Effector CD8-positive, alpha-beta T cell (primary cell): ENCODE measurements at regions not wholly inside any gene's neighbourhood (a gene's known extent, or its start where the extent isn't known, plus 50 kb on each side); places are given as distances from the start of the nearest gene placed in this dataset.
"Not testable (repeated sequence)": the region's sequence is repeated elsewhere in the genome, so short reads cannot be mapped to it uniquely, and the experiment has no call there.

ENCODE experiments used
- DNase-seq: peaks from one replicate; lab custom pipeline; 2025; lab: John Stamatoyannopoulos, UW

GRCh38 chr2:239746559-239747246 is 278.4 kb downstream of the NDUFA10 start:
- no peak for DNase-seq

DNA sequence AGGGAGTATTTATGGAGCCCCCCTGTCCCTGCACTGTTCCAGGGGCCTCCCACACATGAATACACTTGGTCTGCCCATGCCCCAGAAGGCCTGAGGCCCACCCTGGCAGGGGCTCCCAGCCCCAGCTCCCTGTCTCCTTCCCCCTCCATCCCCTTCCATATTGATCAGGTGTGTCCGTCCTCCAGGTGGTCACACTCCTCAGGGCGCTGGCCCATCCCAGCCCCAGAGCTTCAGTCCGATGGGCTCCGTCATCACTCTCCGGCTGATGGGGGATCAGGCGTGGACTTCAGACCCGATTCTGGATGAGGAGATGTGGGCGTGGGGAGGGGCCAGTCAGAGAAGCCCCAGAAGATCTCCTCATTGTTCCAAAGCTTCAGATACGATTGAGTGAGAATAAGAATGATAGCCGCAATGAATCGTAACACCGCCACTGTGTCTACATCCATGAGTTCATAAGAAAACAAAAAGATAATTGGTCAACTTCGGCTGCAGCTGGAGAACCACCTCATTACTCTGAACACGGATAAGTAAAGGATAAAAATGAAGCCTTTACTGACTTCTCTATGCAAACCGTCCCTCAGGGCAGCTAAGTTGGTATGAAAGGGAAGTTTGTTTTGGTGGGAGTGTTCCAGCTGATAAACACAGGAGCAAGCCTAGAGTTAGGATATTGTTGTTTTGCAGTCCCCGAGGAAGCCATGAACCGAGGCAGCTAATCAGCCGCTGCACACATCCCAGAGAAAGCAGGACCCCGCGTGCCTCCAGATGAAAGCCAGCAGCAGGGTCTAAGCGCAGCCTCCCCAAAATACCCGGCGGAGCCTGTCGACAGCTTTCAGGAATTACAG is 279.5 kb downstream of the NDUFA10 start:
- no peak for DNase-seq

DNA sequence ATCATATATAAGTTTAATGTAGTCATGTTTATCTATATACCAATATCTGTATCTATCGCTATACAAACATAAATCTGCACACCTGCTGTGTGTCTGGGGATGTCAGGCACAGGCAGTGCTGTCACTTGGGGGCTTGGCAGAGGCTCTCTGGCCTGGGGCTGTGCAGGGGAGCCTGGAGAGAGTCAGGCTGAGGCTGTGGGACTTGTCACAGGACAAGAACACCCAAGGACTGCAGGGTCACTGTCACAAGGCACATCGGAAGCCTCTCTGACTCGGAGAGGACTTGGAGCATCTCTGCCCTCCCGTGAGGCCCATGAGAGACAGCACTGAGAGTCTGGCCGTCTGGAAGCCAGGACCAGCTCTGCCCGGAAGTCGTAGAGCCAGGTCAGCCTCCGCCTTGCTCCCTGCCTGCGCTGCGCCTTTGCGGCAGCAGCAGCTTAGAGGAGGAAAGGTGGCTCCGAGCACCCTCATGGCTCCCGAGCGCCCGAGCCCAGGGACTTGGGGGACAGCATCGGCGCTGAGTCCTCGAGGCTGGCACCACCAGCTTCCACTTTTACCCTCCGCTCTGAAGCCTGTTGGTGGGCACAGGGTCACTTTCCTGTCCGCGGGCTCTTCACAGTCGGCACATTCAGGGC is 280.3 kb downstream of the NDUFA10 start:
- DNase-seq: no peak

- no peak for DNase-seq
These were observed 281.9 kb downstream of the NDUFA10 start for GRCh38 chr2:239743206-239743605.

DNA sequence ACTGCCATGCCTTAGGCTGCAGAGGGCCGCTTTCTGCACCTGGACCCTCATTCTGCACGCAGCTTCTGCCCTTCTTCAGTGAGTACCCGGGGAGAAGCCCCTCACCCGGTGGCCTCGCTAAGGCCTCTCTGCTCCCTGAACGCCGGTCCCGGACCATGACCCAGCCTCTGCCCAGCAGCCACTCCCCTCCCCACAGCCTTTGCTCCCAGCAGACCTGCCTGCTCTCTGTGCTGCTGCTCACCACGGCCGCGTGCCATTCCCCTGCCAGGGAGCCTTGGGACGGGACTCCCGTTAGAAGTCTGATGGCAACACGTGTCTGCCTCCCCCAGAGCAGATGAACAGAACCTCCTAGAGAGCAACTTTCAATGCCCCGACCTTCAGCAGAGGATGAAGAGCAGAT is 282.8 kb downstream of the NDUFA10 start:
- DNase-seq: no peak

DNA sequence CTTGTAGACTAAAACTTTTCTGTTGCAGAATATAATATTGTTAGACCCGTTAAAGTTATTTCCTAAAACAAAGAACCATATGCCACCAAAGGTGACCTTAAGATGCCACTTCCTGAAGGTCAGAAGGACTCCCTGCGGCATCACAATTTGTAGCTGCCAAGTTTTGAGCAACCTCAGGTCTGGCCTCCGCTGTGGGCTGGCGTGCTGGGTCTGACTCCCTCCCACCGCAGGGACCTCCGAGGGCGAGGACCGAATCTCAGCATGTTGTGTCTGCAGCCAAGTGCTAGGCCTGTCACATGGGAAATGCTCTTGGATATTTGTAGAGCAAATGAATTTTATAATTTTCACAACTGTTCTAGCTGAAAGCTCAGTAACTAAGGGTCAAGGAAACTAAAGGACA is 285.9 kb downstream of the NDUFA10 start:
- no peak for DNase-seq

DNA sequence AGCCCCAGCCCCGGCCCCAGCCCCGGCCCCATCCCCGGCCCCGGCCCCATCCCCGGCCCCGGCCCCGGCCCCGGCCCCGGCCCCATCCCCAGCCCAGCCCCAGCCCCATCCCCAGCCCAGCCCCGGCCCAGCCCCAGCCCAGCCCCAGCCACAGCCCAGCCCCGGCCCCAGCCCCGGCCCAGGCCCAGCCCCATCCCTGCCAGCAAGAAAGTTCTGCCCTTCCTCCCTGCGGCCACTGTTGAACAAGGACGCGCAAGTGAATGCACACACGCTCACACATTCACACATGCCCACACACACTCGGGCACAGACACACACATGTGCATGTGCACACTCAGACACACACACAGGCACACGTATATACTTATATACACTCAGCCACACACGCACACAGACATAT is 287.0 kb downstream of the NDUFA10 start:
- no peak for DNase-seq

- DNase-seq: no peak
These were observed 288.0 kb downstream of the NDUFA10 start for GRCh38 chr2:239737144-239737463.

DNA sequence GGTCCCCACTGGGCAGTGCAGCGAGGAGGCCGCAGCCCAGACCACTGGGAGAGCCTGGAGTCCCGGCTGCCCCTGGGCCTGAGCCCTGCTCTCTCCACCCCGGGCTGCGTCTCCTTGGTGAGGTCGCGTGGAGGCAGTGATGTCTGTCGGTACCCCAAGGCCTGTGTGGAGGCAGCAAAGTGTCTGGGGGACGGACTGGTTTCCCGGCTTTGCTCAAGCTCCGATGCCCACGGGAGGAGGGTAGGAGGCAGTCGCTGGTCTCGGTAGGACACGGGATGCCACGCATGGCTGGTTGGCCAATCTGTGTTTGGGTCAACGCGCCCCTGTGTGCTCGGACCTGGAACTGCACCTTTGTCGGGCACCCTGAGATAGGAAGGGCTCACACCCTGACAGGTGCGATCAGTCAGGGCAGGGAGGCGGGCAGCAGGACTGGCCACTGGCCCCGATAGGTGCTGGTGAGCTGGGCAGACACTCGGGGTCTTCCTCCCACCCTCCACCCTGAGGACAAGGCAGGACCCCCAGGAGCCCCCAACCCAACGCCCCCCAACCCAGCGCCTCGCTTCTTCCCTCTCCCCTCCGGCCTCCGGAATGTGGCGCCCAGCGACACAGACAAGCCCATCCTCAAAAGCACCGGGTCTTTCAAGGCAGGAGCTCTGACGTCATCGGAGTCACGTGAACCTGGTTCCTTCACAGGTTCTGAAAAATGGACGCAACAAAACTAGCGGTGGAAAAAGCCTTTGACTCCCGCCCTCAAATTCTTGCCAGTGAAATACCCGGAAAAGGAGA is 288.6 kb downstream of the NDUFA10 start:
- DNase-seq: no peak

DNA sequence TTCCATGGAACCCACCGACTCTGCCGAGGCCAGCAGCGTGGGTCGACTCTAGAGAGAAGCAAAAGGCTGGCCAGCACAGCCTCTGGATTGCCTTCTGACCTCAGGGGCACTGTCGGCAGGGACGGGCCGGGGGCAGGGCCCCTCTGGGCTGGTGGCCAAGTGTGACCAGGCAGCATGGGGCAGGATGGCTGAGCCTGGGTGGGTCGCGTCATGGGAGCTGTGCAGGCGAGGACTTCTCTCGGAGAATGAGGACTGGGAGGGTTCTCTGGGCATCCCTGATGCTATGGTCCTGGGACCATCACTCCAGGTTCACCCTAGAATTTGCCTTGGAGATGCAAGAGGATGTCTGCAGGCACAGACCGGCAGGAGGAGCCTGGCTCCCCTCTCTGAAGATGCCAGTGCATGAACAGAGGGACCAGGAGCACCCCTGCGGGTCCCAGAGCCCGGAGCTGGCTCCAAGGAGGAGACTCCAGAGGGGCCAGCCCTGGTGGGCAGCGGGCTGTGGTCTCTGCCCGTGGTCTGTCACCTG is 289.2 kb downstream of the NDUFA10 start:
- no peak for DNase-seq

GRCh38 chr2:239735131-239735828 is 289.9 kb downstream of the NDUFA10 start:
- no peak for DNase-seq

DNA sequence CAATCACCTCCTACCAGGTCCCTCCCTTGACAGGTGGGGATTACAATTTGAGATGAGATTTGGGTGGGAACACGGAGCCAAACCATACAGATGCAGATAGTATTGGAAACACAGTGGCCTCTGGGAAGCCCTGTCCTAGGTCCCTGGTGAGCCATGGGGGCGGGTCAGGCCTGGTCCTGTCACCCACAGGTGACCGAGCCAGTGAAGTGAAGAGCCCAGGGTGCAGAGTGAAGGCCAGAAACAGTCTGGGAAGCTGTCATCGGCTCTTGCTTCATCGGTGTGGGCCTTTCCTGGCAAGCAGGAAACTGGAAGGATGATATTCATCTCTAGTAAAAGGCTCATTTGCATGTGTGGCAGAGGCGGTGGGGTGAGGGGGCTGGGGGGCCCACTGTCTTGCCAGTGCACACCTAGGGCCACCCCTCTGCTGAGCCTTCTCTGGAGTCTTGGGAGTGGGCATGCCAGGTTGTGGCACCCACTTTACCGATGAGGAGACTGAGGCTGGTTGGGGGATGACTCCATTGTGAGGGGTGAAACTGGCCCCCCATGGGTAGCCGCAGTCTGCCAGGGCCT is 290.6 kb downstream of the NDUFA10 start:
- no peak for DNase-seq

- no peak for DNase-seq
These were observed 292.5 kb downstream of the NDUFA10 start for GRCh38 chr2:239732666-239733010.

DNA sequence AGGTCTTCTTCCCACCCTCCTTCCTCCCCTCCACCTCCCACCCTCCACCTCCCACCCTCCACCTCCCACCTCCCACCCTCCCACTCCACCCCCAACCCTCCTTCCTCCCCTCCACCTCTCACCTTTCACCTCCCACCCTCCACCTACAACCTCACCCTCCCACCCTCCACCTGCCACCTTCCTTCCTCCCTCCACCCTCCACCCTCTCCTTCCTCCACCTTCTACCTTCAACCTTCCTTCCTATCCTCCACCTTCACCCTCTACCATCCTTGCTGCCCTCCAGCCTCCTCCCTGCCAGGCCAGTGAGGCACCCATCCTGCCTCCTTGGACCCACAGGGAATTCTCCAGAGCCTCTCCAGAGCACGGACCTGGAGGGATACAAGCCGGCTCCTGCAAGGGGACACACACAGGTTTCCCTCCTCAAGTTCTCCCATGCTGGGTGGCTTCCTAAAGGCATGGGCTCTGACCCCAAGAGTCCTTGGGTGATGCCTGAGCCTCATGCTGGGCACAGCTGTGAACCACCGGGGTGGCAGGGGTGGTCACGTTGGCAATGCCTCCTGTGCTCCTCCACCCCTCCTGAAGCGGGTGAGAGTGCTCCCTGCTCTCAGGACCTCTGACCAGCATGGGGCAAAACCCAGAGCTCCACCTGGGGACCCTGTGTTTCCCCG is 293.0 kb downstream of the NDUFA10 start:
- DNase-seq: no peak

DNA sequence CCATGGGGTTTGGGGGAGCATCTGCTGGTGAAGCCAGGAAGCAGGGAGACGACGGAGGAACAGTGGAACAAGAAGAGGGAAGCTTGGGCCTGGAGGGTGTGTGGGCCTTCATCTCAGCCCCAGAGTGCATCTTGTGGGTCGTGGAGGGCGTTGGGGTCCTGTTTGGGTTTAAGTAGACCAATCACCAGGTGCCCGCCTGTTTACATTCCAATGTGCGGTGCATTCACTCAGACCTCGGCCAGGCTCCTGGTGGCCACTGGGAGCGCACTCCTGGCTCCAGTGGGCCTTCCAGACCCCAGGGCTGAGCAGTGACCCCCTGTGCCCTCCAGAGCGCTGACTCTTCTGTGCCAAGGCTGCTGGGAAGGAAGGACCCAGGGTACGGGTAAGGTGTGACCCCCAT is 293.7 kb downstream of the NDUFA10 start:
- no peak for DNase-seq

GRCh38 chr2:239730897-239731296 is 294.2 kb downstream of the NDUFA10 start:
- DNase-seq: no peak

DNA sequence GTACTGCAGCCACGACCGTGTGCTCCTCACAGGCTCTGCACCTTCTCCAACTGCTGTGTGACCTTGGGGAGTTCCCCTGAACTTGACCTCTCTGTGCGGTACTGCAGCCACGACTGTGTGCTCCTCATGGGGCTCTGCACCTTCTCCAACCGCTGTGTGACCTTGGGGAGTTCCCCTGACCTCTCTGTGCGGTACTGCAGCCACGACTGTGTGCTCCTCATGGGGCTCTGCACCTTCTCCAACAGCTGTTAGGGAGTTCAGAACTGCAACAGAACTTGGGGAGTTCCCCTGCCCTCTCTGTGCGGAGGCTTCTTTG is 294.6 kb downstream of the NDUFA10 start:
- not testable (repeated sequence) for DNase-seq

DNA sequence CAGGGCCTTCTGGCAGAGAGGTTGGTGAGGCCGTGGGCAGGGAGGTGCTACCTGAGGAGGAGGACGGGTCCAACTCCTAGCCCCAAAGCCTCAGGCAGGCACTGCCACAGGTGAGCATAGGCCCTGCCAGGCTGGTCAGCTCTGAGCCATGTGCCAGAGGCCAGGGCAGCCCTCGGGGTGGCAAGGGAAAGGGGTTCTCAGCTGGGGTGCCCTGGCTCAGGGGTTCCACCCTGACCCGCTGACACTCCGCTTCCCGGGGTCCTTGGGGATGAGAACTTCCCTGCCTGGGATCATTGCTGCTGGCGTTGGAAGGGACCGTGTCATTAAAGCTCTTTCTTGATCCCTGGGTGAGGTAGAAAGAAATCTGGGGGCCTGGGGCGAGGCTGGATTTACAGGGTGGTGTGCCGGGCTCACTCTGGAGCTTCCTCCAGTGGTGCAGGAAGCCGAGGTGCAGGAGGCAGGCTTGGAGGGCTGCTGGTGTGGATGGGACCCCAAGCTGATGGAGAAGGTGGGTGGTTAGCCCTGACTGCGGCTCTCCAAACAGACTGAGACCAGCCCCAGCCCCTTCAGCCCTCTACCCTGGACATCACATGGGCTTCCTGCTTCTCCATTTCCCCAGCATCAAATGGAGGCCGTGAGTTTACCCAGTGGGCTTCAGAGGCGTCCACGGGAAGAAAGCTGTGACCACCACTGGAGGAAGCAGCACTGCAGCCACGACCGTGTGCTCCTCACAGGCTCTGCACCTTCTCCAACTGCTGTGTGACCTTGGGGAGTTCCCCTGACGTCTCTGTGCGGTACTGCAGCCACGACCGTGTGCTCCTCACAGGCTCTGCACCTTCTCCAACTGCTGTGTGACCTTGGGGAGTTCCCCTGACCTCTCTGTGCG is 295.2 kb downstream of the NDUFA10 start:
- DNase-seq: no peak

GRCh38 chr2:239729151-239729550 is 296.0 kb downstream of the NDUFA10 start:
- no peak for DNase-seq

DNA sequence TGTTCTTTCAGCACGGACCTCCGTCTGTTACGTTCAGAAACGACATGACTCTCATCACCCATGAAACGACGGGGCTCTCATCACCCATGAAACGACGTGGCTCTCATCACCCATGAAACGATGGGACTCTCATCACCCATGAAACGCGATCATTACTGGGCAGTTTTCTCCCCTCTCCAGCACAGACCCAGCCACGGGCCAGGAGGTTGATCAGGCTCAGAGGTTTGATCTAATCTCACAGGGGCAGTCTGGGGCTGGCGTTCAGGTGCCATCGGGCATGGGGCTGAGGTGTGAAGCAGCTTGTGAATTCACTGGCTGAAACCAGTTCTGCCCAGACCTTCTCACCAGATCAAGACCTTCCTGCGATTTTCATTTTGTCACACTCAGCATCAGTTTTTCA is 296.4 kb downstream of the NDUFA10 start:
- no peak for DNase-seq
